GM19328 (cell line): ENCODE measurements at regions not wholly inside any gene's neighbourhood (a gene's known extent, or its start where the extent isn't known, plus 50 kb on each side); places are given as distances from the start of the nearest gene placed in this dataset.
"Not testable (repeated sequence)": the region's sequence is repeated elsewhere in the genome, so short reads cannot be mapped to it uniquely, and the experiment has no call there.

Source experiments
- ATAC-seq: cut with Tn5 transposase; IDR thresholded peaks from one replicate; pipeline ENCODE4 v1.9.1; 2021; ENCODE audit warnings: mild to moderate bottlenecking, moderate library complexity; ENCODE audit not compliant: unreplicated experiment

- no peak for ATAC-seq
Measured at GRCh38 chrX:97850911-97851310, 967.2 kb downstream of the RPA4 start.

DNA sequence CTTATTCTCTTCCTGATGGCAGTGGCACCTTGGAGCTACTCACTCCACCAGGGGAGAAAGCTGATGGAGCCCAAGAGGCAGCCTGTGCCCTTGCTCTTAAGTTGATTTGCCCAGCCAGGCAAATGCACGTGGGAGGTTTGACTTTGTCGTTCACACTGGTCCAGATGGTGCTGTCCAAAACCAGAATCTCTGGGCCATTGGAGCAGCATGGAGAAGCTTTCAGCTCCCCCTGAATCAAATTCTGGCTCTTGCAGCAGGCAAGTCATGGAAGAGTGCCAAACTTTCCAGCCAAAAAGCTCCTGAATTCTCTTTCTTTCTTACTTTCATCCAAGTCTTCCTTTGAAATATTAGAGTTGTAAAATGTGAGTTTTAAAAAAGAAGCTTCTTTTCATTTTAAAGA, 970.4 kb downstream of the RPA4 start:
- no peak for ATAC-seq

DNA sequence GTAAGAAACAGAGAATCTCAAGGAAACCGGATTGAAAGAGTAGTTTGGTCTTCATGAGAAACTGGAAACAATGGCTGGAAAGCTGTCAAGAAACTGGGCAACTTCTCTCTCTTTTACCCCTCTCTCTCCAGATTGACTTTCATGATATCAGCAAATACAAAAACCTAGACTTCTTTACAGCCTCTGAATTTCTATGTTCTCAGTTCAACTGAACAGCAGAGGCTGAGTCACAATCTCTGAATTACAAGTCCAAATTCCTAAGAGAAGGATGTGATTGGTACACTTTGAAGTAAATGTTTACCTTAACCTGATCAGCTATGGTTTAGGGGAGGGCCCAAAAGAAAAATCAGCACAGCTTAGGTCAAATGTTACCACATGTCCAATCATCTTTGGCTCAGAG, 974.9 kb downstream of the RPA4 start:
- no peak for ATAC-seq

GRCh38 chrX:97860226-97860625, 976.5 kb downstream of the RPA4 start:
- no peak for ATAC-seq

GRCh38 chrX:97863261-97863660, 979.6 kb downstream of the RPA4 start:
- no peak for ATAC-seq

GRCh38 chrX:97867266-97867665, 983.6 kb downstream of the RPA4 start:
- no peak for ATAC-seq

- no peak for ATAC-seq
Measured at GRCh38 chrX:97876697-97877407, 993.1 kb downstream of the RPA4 start.

GRCh38 chrX:97882306-97882705, 998.6 kb downstream of the RPA4 start:
- no peak for ATAC-seq

DNA sequence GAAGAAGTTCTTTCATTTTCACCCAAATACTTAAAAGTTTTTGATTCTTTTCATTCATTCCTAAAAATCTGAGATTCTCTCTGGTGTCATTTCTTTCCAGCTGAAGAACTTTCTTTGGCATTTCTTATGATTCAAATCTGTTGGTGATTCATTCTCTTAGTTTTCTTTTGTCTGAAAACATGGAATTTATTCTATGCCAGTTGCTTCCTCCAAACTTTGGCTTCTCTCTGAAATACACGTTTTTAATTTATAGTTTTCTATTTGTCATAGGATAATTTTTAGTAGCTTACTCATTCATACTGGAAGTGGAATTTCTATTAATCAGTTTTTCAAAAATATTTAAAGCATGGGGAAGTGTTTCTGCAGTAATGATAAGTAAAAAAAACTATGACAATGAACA, 1012.0 kb downstream of the RPA4 start:
- ATAC-seq = no peak

- ATAC-seq = no peak
Measured at GRCh38 chrX:97897998-97898397, 1014.3 kb downstream of the RPA4 start.

DNA sequence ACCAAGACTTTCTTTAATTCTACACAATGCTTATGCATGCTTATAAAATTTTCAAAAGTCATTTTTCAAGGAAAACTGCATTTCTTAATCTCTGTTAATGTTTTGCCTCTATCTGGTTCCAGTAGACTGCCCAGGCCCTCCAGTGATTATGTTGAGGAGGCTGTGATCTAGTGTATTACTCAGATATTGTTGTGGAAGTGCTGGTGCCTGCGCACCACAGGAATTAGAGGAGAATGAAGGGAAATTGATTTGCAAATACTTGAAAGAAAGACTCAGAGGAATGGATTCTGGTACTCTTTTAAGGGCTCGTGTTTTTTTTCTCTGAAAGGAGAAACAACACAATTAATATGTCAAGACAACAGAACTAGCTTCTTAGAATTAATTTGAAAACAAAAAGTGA, 1015.1 kb downstream of the RPA4 start:
- no peak for ATAC-seq

DNA sequence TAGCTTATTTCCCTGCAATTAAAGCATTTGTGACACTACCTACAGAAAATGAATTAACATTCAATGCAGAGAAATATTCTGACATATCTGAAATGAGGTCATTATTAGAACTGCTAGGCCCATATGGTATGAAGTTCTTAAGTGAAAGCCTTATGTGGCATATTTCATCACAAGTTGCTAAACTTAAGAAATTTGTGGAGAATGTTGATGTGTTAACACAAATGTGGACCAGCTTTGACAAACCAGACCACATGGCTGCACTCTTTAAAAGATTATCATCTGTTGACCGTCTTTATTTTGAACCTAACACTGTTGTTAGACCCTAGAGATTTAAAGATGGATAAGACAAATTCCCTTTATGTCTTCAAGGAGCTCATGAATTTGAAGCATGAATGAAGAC, 1024.1 kb downstream of the RPA4 start:
- no peak for ATAC-seq

- ATAC-seq = peak; percentile 90
Measured at GRCh38 chrX:97909245-97909644, 1025.5 kb downstream of the RPA4 start.

DNA sequence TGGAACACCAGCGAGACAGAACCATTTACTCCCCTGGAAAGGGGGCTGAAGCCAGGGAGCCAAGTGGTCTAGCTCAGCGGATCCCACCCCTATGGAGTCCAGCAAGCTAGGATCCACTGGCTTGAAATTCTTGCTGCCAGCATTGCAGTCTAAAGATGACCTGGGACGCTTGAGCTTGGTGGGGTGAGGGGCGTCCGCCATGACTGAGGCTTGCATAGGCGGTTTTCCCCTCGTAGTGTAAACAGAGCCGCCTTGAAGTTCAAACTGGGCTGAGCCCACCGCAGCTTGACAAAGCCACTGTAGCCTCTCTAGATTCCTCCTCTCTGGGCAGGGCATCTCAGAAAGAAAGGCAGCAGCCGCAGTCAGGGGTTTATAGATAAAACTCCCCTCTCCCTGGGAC, 1031.7 kb downstream of the RPA4 start:
- ATAC-seq = not testable (repeated sequence)

DNA sequence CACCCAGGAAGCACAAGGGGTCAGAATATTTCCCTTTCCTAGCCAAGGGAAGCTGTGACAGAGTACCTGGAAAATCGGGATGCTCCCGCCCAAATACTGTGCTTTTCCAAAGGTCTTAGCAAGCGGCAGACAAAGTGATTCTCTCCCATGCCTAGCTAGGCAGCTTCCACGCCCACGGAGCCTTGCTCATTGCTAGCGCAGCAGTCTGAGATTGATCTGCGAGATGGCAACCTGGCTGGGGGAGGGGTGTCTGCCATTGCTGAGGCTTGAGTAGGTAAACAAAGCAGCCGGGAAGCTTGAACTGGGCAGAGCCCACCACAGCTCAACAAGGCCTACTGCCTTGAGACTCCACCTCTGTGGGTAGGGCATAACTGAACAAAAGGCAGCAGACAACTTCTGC, 1037.5 kb downstream of the RPA4 start:
- not testable (repeated sequence) for ATAC-seq

GRCh38 chrX:97931586-97931985, 1047.9 kb downstream of the RPA4 start:
- ATAC-seq = no peak

- no peak for ATAC-seq
Measured at GRCh38 chrX:97936296-97936695, 1052.6 kb downstream of the RPA4 start.

GRCh38 chrX:97938706-97939105, 1055.0 kb downstream of the RPA4 start:
- no peak for ATAC-seq

- no peak for ATAC-seq
Measured at GRCh38 chrX:97968376-97969163, 1084.9 kb downstream of the RPA4 start.

GRCh38 chrX:97984641-97985040, 1100.9 kb downstream of the RPA4 start:
- ATAC-seq = no peak

DNA sequence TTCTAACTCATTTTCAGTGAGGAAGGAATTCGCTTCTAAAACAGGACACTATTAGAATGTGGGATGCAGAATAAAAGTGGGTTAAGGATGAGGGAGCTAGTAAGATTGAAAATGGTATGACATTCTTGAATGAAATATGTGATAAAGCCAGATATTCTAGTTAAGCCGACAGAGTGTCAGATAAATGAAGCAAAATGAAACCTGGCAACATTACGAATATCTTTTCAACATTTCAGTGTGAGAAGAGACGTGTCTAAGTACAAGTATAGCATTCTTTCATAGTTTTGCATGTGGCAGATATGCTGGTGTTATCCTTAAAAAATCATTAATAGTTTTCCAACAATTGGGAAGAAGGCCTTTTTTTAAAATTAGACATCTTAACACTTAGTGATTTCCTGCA, 1101.4 kb downstream of the RPA4 start:
- ATAC-seq = no peak

DNA sequence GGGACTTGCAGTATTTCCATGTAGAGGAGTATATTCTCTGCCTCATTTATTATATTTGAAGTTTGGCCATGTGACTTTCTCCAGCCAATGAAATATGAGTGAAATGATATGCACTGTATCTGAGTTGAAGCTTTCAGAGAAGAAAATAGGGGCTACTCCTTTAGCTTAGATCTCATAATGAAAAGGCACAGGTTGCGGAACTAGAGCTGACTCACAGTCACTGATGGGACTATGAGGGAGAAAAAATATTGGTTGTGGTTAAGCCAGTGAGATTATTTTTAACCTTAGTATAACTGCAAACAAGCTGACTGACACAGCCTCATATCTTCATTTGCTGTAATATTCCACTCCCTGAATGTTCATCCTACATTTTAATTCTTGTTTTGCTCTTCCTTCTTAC, 1104.3 kb downstream of the RPA4 start:
- no peak for ATAC-seq
